ENCODE measurements at regions not wholly inside any gene's neighbourhood (a gene's known extent, or its start where the extent isn't known, plus 50 kb on each side); places are given as distances from the start of the nearest gene placed in this dataset.

DNA sequence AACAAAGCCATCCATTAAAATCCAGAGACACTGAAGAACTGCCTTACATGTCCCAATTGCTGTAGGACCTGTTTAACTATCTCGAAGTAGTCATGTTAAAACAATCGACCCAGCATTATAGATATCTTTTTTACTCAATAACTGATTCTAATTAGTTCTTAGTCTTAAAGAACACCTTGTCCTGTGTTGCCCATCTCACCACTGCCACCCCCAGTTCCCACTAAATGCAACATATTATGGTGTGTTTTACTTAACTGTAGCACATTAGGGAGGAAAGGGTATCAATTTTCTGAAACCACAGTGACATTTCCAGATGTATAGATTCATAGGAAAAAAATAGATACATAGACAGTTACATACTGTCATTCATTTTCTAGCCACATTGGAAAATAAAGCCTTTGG is 221.2 kb downstream of the MEF2C start:
- peaks cover 5 to 84% of the 10 kb centered on the region in 2 donors for H3K27me3 ChIP-seq
- intact Hi-C loops (cut with DNase I; ENCODE audit: low total_unique reads) = no loop called here
- H3K9me3 ChIP-seq = no peaks in the 10 kb centered on the region
- no peak overlapping the region for H3K4me3 ChIP-seq
- no peak overlapping the region for H3K27ac ChIP-seq
- TF ChIP-seq, protein P1, sequence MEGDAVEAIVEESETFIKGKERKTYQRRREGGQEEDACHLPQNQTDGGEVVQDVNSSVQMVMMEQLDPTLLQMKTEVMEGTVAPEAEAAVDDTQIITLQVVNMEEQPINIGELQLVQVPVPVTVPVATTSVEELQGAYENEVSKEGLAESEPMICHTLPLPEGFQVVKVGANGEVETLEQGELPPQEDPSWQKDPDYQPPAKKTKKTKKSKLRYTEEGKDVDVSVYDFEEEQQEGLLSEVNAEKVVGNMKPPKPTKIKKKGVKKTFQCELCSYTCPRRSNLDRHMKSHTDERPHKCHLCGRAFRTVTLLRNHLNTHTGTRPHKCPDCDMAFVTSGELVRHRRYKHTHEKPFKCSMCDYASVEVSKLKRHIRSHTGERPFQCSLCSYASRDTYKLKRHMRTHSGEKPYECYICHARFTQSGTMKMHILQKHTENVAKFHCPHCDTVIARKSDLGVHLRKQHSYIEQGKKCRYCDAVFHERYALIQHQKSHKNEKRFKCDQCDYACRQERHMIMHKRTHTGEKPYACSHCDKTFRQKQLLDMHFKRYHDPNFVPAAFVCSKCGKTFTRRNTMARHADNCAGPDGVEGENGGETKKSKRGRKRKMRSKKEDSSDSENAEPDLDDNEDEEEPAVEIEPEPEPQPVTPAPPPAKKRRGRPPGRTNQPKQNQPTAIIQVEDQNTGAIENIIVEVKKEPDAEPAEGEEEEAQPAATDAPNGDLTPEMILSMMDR (IDR thresholded peaks at IDR 0.05) = no peak
- TF ChIP-seq POLR2AphosphoS5 (IDR thresholded peaks at IDR 0.05) = no peak
- TF ChIP-seq POLR2A (IDR thresholded peaks at IDR 0.05) = no peak
- no peaks in the 10 kb centered on the region for H3K36me3 ChIP-seq
- DNase-seq (ENCODE audit: low spot score in 2 of 2) = no peak
- H3K4me1 ChIP-seq = peaks cover 0 to 2% of the 10 kb centered on the region in 2 donors

DNA sequence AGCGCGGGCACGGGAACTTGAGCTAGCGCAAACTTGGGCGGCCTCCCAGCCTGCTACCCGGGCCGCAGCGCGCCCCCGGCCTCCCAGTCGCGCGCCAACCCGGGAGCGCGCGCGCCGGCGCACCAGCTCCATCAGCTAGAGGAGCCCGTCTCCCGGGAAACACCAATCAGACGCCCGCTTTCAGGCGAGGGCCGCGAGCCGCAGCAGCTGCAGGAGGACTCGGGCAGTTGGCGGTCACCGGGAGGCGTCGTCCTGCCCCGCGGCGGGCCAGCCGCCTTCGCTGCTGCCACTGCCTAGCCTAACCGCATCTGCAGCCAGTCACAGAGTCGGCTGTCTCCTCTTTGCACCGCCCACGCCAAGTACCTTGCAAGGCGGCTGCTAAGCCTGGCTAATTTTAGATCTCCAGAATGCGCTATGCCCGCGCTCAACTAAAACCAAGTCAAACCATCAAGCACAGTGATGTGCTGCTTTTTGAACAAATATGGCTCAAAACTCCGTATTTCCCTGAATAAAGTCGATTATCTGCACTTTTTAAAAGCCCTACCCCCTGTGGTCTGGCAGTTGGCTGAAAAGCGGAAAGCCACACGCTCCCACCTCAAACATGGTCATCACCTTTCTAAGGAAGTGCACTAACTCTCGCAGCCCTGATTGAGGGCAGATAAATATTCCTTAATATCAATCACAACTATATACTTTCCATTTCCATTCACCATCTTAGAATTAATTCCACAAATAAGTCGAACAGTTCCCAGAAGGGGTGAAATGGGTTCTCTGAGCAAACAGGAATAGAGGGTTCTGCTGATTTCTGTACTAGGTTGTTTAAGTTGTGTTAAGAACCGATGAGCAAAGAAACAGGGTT is 221.8 kb downstream of the MEF2C start:
- Histone ChIP-seq H3K36me3 (no peaks in the 10 kb centered on the region), H3K9me3 (no peaks in the 10 kb centered on the region), H3K4me3 (peak overlapping the region; percentile 23 to 64 (median 43)), H3K27ac (no peak overlapping the region), H3K4me1 (peaks cover 0 to 2% of the 10 kb centered on the region in 2 donors), H3K27me3 (peaks cover 5 to 78% of the 10 kb centered on the region in 2 donors)
- DNase-seq (ENCODE audit: low spot score in 2 of 2) = no peak
- intact Hi-C loops (cut with DNase I; ENCODE audit: low total_unique reads) = no loop called here
- TF ChIP-seq, protein P1 (IDR thresholded peaks at IDR 0.05) = no peak
- no peak for TF ChIP-seq POLR2AphosphoS5 (IDR thresholded peaks at IDR 0.05)
- TF ChIP-seq POLR2A (IDR thresholded peaks at IDR 0.05) = no peak

DNA sequence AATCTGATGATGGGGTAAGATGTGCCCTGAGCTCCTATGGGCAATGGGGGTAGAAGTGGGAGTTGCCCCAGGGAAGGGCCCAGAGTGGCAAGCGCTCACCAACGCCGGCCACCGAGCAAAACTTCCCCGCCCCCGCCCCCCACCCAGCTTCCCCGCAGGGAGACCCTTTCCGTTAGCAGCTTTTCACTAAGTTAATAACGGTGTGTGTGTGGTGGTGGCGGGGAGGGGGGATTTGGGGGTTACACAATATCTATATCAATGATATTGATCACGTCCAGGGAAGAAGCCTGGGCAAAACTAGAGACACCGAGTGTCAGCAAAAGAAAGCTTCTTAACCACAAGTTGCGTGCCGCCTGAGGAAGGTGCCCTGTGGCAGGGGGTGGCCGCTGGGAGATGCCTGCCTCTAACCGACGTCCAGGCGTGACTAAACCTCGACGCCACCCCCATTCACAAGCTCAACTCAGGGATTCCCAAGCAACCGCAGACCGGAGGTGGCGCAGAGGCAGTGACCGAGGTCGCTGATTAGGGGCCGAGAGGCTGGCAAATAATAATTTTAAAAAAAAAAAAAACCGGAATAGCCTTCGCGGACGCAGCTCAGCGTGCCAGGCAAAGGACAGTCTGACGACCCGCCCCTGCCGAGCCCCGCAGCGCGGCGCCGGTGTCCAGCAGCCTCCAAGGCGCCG is 222.6 kb downstream of the MEF2C start:
- DNase-seq (ENCODE audit: low spot score in 2 of 2) = no peak
- H3K4me3 ChIP-seq = peak overlapping the region; percentile 23 to 64 (median 43)
- no peaks in the 10 kb centered on the region for H3K9me3 ChIP-seq
- TF ChIP-seq, protein P1 (IDR thresholded peaks at IDR 0.05) = no peak
- TF ChIP-seq POLR2A (IDR thresholded peaks at IDR 0.05) (no peak), POLR2AphosphoS5 (IDR thresholded peaks at IDR 0.05) (no peak)
- intact Hi-C loops (cut with DNase I; ENCODE audit: low total_unique reads) = no loop called here
- H3K27ac ChIP-seq = no peak overlapping the region
- H3K4me1 ChIP-seq = peaks cover 0 to 2% of the 10 kb centered on the region in 2 donors
- no peaks in the 10 kb centered on the region for H3K36me3 ChIP-seq
- peaks cover 3 to 75% of the 10 kb centered on the region in 2 donors for H3K27me3 ChIP-seq

DNA sequence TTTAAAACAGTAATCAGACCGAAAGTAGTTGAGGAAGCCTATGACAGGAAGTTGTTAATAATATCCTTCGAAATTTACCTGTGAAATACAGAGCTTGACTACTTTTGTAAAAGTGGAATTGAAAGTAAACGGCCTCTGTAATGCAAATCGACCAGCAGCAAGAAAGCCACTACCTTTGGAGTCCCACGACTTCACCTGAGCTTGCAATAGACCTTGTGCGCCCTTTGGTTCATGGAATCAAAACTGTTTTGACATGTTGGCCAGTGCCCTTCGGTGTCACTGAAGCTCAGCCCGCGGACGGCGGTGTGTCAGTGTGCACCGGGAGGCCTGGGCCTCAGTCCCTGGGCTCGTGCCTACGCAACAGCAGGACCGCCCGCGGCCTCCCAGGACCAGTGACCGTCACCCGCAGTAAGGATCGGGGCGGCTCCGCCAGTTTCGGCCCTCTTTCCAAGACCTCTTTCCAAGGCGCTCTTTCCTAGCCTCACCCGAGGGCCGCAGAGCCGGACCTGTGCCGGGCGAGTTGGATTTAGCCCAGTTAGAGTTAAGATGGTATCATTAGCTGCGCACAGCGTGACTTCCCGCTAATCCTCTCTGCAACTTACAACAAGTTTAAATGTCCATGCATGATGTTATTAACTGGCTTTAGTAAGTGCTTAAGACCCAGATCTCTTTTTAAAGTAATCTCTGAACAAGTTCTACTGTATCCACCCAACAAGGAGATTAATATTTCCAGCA is 223.3 kb downstream of the MEF2C start:
- no peak for TF ChIP-seq POLR2A (IDR thresholded peaks at IDR 0.05)
- no peak for DNase-seq (ENCODE audit: low spot score in 2 of 2)
- no peaks in the 10 kb centered on the region for H3K36me3 ChIP-seq
- H3K9me3 ChIP-seq = no peaks in the 10 kb centered on the region
- H3K4me1 ChIP-seq = peaks cover 0 to 2% of the 10 kb centered on the region in 2 donors
- H3K27me3 ChIP-seq = peaks cover 3 to 68% of the 10 kb centered on the region in 2 donors
- no peak overlapping the region for H3K27ac ChIP-seq
- intact Hi-C loops (cut with DNase I; ENCODE audit: low total_unique reads) = no loop called here
- H3K4me3 ChIP-seq = peak overlapping the region in 1 of 3 donors; percentile 20

DNA sequence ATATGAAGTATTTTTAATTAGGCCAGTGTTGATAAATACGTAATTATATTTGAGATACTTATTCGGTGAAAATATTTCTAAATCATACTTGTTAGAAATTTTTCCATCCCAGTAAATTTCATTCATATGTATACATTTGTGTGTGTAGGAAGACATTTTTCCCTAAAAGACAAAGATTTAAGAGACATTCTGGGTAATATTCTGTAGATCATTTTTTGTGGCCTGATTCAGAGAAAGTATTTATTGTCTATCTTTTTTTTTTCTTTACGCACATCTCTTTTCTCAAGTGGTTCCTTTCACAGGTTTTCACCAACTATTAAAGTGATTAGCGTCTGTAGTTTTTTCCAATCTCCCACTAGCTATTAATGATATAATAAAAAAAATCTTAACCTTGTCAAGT is 224.1 kb downstream of the MEF2C start:
- no peaks in the 10 kb centered on the region for H3K36me3 ChIP-seq
- H3K27ac ChIP-seq = no peak overlapping the region
- H3K9me3 ChIP-seq = no peaks in the 10 kb centered on the region
- H3K4me1 ChIP-seq = peaks cover 0 to 2% of the 10 kb centered on the region in 2 donors
- peaks cover 3 to 61% of the 10 kb centered on the region in 2 donors for H3K27me3 ChIP-seq
- DNase-seq (ENCODE audit: low spot score in 2 of 2) = no peak
- intact Hi-C loops (cut with DNase I; ENCODE audit: low total_unique reads) = no loop called here
- TF ChIP-seq POLR2A (IDR thresholded peaks at IDR 0.05) (no peak), POLR2AphosphoS5 (IDR thresholded peaks at IDR 0.05) (no peak)
- TF ChIP-seq, protein P1 (IDR thresholded peaks at IDR 0.05) = no peak
- no peak overlapping the region for H3K4me3 ChIP-seq

Measured in breast epithelium (tissue), 4 donors.